GM12892 (cell line): ENCODE measurements at regions not wholly inside any gene's neighbourhood (a gene's known extent, or its start where the extent isn't known, plus 50 kb on each side); places are given as distances from the start of the nearest gene placed in this dataset.

Experiments used
- DNase-seq: peaks from one replicate; pipeline ENCODE4 v3.0.0; 2011; ENCODE audit not compliant: insufficient read length
- FAIRE-seq: peaks from 2 replicates; lab custom pipeline; 2011; peaks lifted over from hg19 to GRCh38; lab: Jason Lieb, UNC
- POLR2A ChIP-seq: IDR thresholded peaks from 2 replicates; pipeline ENCODE4 v1.6.1; 2011; ENCODE audit warnings: low read depth, low read length, control low read depth
- POLR2AphosphoS5 ChIP-seq: IDR thresholded peaks from 2 replicates; pipeline ENCODE4 v1.6.1; 2011; ENCODE audit warnings: low read depth, low read length, control low read depth
- TAF1 ChIP-seq: IDR thresholded peaks from 2 replicates; pipeline ENCODE4 v1.6.1; 2011; ENCODE audit warnings: low read depth, mild to moderate bottlenecking, control low read depth, low read length, borderline replicate concordance

GRCh38 chrX:25548811-25549210 lies 533.0 kb upstream of the ARX start:
- no peak for TF ChIP-seq POLR2AphosphoS5
- no peak for TF ChIP-seq TAF1
- no peak for TF ChIP-seq POLR2A
- DNase-seq, result no peak
- FAIRE-seq, result no peak

- DNase-seq (no peak), FAIRE-seq (no peak)
- TF ChIP-seq TAF1 (no peak), POLR2AphosphoS5 (no peak), POLR2A (no peak)
Measured at GRCh38 chrX:25555521-25555920, 539.8 kb upstream of the ARX start.

GRCh38 chrX:25558137-25558536 lies 542.4 kb upstream of the ARX start:
- DNase-seq, result no peak
- FAIRE-seq, result no peak
- no peak for TF ChIP-seq POLR2A
- no peak for TF ChIP-seq TAF1
- TF ChIP-seq POLR2AphosphoS5, result no peak

GRCh38 chrX:25561190-25561589 lies 545.4 kb upstream of the ARX start:
- DNase-seq (no peak), FAIRE-seq (no peak)
- no peak for TF ChIP-seq POLR2A
- no peak for TF ChIP-seq TAF1
- TF ChIP-seq POLR2AphosphoS5, result no peak

GRCh38 chrX:25573631-25574030 lies 557.9 kb upstream of the ARX start:
- FAIRE-seq, result no peak
- no peak for DNase-seq
- TF ChIP-seq POLR2AphosphoS5 (no peak), TAF1 (no peak), POLR2A (no peak)

- FAIRE-seq (no peak), DNase-seq (no peak)
- no peak for TF ChIP-seq POLR2A
- no peak for TF ChIP-seq TAF1
- TF ChIP-seq POLR2AphosphoS5, result no peak
Measured at GRCh38 chrX:25596921-25597320, 541.2 kb upstream of the MAGEB18 start.

- TF ChIP-seq TAF1, result no peak
- TF ChIP-seq POLR2A, result no peak
- TF ChIP-seq POLR2AphosphoS5, result no peak
- FAIRE-seq (no peak), DNase-seq (no peak)
Measured at GRCh38 chrX:25597551-25597950, 540.6 kb upstream of the MAGEB18 start.

GRCh38 chrX:25599061-25599460 lies 539.1 kb upstream of the MAGEB18 start:
- FAIRE-seq, result no peak

GRCh38 chrX:25600776-25601175 lies 537.4 kb upstream of the MAGEB18 start:
- DNase-seq (no peak), FAIRE-seq (no peak)
- TF ChIP-seq POLR2AphosphoS5 (no peak), POLR2A (no peak), TAF1 (no peak)

More at GRCh38 chrX:25599061-25599460, 539.1 kb upstream of the MAGEB18 start:
- DNase-seq, result no peak
- TF ChIP-seq POLR2A (no peak), POLR2AphosphoS5 (no peak), TAF1 (no peak)

- TF ChIP-seq POLR2A (no peak), TAF1 (no peak), POLR2AphosphoS5 (no peak)
- FAIRE-seq, result no peak
- no peak for DNase-seq
Measured at GRCh38 chrX:25601323-25601722, 536.8 kb upstream of the MAGEB18 start.

GRCh38 chrX:25618248-25618647 lies 519.9 kb upstream of the MAGEB18 start:
- DNase-seq (no peak), FAIRE-seq (no peak)
- TF ChIP-seq TAF1 (no peak), POLR2A (no peak)

- TF ChIP-seq POLR2AphosphoS5, result no peak
- DNase-seq (no peak), FAIRE-seq (no peak)
Measured at GRCh38 chrX:25640276-25640675, 497.9 kb upstream of the MAGEB18 start.

- no peak for DNase-seq
- TF ChIP-seq POLR2AphosphoS5, result no peak
- TF ChIP-seq POLR2A, result no peak
- TF ChIP-seq TAF1, result no peak
- no peak for FAIRE-seq
Measured at GRCh38 chrX:25646156-25646555, 492.0 kb upstream of the MAGEB18 start.
